Fibroblast of the aortic adventitia (primary cell): ENCODE measurements at regions not wholly inside any gene's neighbourhood (a gene's known extent, or its start where the extent isn't known, plus 50 kb on each side); places are given as distances from the start of the nearest gene placed in this dataset.

Experiments used
- DNase-seq: peaks from one replicate; pipeline ENCODE4 v3.0.0-alpha.2; 2010; ENCODE audit warnings: low read depth
- H3K4me3 ChIP-seq: 2 replicates; pipeline ENCODE4 v1.5.1; 2011; ENCODE audit warnings: low read depth, mild to moderate bottlenecking, control low read depth, low read length, moderate library complexity
- CTCF ChIP-seq: IDR thresholded peaks from 2 replicates; pipeline ENCODE4 v1.5.1; 2011; ENCODE audit warnings: mild to moderate bottlenecking, low read length, control low read depth, inconsistent platforms; ENCODE audit not compliant: insufficient read depth

GRCh38 chr3:197393711-197394110, 95.3 kb upstream of the DLG1 start:
- H3K4me3 ChIP-seq = no peak overlapping the region
- no peak for TF ChIP-seq CTCF
- DNase-seq = no peak

- TF ChIP-seq CTCF = no peak
- peak; percentile 18 for DNase-seq
- no peak overlapping the region for H3K4me3 ChIP-seq
Observed at GRCh38 chr3:197392961-197393360, 94.5 kb upstream of the DLG1 start.

DNA sequence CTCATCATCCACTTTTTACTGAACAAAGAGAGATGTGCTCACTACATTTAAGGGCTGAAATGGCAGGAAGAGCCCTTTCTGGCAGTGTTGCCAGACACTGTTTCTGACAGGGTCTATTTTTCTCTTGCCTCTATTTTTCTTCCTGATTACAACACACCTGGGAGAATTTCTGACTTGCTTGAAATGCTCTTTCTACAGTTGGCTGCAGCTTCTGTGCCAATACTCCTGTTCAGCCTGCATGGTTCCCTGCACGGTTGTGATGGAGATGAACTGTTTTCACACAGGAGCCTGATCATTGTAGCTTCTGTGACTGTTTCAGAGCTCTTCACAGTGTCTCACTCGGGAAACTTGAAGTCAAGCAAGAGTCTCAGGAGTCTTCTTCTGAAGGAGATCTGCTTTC, 83.0 kb upstream of the DLG1 start:
- no peak overlapping the region for H3K4me3 ChIP-seq
- DNase-seq = no peak
- TF ChIP-seq CTCF = no peak

DNA sequence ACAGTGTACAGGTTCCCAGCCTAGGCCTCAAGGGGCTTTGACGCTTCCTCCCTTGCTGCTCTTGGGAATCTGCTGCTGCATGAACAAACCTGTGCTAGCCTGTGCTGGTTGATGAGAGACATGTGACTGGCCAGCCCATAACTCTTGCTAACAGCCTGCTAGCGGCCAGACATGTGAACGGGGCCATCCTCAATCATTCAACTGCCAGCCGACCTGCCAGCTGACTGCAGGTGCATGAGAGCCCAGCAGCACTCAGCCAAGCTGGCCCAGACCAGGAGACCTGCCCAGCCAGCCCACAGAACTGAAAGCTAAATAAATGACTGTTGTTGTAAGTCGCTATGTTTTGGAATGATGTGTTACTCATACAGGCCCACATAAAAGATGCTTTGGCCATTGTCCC, 82.4 kb upstream of the DLG1 start:
- no peak for TF ChIP-seq CTCF
- H3K4me3 ChIP-seq = no peak overlapping the region

GRCh38 chr3:197378985-197379718, 80.7 kb upstream of the DLG1 start:
- H3K4me3 ChIP-seq = no peak overlapping the region
- DNase-seq = no peak
- no peak for TF ChIP-seq CTCF

More for the DNA sequence above, 82.4 kb upstream of the DLG1 start:
- DNase-seq = no peak

- TF ChIP-seq CTCF = no peak
- DNase-seq = no peak
- H3K4me3 ChIP-seq = no peak overlapping the region
Observed at GRCh38 chr3:197376735-197377555, 78.5 kb upstream of the DLG1 start.
